DMS53 treated with DMSO at 0.1 percent for 48 hours (cell line): ENCODE measurements at regions not wholly inside any gene's neighbourhood (a gene's known extent, or its start where the extent isn't known, plus 50 kb on each side); places are given as distances from the start of the nearest gene placed in this dataset.
"Not testable (repeated sequence)": the region's sequence is repeated elsewhere in the genome, so short reads cannot be mapped to it uniquely, and the experiment has no call there.

Experiments
- DNase-seq: peaks from one replicate; lab custom pipeline; 2025; ENCODE audit not compliant: unreplicated experiment; lab: John Stamatoyannopoulos, UW

GRCh38 chr12:91773749-91774429 lies 371.8 kb downstream of the BTG1 start:
- DNase-seq, result no peak

- DNase-seq, result no peak
Measured at GRCh38 chr12:91772411-91772810, 373.2 kb downstream of the BTG1 start.

- no peak for DNase-seq
Measured at GRCh38 chr12:91769736-91770135, 375.9 kb downstream of the BTG1 start.

- DNase-seq, result no peak
Measured at GRCh38 chr12:91767237-91767636, 378.4 kb downstream of the BTG1 start.

DNA sequence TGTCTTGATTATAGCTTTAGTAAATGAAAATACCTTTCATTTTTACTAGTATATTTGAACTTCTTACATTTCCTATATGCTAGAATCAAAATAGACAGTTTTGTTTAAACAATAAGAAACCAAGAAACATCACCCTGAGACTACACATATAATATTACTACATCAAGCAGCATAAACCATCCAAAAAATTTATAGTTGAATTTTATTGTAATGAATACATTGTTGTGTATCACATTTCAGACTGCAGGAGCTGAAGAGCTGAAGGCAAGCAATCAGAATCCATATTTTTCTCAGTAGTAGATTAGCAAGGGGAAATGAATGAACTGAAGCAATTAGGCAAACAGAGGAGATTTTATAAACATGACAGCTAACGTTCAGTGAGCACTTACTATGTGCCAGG lies 379.2 kb downstream of the BTG1 start:
- no peak for DNase-seq

DNA sequence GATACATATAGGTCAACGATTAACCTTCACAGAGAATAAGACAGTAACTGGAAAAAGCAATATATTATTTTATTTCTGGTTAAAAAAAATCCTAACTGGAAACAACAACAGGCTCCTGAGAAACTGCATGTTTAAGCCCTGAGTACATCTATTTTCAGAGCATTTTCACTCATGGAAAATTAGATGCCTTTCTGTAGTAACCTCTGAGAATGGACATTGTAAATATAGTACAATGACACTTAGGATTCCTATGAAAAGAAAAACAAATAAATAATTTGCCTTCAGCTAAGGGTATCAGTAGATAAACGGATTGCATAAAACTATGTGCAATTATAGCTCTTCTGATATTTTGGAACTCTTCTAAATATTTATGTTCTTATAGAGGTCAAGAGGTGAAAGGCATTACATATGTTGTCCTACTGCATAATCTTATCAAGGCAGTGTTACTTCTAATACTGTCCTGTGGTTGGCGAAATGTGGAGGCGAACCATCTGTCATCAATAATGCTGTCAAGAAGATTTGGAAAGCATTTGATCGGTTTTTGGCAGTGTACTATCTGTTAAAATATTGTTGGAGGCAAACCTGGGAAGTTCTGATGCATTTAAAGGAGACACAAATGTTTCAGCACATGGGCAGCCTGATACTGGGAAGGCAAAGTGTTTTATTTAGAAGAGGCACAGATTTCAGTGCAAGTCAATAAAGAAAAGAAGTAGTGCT lies 381.8 kb downstream of the BTG1 start:
- no peak for DNase-seq

DNA sequence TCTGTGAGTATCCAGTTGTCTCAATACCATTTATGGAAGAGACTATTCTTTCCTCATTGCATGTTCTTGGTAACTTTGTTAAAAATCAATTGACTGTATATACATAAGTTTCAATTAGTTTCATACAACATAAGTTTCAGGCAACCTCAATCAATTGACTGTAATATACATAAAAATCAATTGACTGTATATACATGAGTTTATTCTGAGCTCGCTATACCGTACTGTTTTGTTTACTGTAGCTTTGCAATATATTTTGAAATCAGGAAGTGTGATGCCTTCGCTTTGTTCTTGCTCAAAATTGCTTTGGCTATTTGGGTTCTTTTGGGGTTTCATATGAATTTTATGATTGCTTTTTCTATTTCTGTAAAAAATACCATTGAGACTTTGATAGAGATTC lies 392.0 kb downstream of the BTG1 start:
- no peak for DNase-seq

DNA sequence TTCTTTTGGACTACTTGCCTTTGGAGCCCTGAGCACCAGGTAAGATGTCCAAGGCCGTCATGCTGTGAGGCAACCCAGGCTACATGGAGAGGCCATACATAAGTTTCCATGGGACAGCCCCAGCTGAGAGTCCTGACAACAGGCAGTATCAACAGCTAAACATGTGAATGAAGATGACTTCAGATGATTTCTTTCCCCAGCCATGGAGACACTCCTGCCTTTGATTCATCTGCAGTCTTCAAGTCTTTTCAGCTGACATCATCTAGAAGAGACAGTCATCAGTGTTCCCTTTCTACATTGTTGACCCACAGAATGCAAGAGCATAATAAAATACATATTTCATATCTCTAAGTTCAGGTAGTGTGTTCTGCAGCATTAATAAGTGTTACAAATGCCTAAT lies 398.7 kb downstream of the BTG1 start:
- DNase-seq, result no peak

GRCh38 chr12:91744597-91744996 lies 401.0 kb downstream of the BTG1 start:
- DNase-seq, result no peak

DNA sequence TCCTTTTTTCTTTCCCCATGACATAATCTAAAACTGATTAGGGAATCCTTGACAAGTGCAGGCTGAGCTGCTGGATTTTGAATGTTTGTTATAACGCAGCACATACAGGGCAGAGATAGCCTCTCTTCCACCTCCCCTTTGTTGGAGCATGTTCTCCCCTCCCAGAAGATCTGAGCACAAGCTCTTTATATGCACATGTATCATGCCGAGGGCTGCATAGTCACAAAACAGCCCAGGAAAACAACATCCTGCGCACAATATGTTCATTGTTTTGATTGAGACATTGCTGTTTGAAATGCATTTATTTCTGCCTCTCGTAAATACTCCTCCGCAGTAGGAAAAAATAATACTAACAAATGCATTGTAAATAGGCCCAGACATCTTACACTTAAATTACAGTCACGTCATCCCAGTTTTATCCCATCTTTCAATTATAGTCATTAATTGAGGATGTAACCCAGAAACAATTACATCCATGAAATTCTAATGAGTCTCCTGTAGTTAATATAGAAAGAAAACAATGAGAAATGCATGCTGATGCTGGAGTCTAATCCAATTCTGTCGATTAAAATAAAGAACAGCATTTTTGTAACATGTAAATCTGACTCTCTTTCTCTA lies 401.8 kb downstream of the BTG1 start:
- DNase-seq, result no peak

DNA sequence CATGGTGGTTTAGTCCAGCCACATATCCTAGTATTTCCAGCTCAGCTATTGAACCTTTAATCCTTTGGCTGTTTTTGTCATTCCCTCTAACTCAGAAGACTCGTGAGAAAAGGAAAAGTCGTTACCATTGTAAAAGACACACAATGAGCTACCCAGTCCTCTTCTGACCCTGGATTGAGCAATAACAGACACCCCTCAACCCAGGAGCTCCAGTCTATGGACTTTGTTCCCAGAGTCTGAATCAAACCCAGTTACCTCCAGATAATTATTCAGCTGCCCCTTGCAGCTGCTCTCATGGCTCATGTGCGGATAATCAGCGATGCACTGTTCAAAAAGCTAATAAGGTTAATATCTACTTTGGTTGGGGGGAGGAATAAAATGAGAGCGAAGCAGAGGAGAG lies 402.4 kb downstream of the BTG1 start:
- no peak for DNase-seq

DNA sequence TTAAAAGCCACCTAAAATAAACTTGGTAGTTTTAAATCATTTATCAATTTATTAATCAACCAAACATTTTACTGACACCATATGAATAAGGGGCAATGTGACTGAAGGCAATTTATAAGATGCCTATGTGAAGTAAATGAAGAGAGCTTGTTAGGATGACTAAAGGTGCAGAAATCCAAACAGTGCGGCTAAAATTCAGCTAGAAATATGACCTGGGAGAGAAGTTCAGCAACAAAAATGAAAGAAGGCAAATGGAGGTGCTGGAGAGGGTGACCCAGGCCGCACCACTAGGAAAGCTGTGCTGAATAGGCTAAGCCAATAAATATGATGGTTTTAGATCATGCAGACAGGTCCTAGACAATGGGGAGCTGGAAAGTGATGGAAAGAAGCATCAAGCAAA lies 403.7 kb downstream of the BTG1 start:
- DNase-seq, result no peak

GRCh38 chr12:91733846-91734245 lies 411.8 kb downstream of the BTG1 start:
- DNase-seq, result not testable (repeated sequence)

- DNase-seq, result no peak
Measured at GRCh38 chr12:91732086-91732485, 413.6 kb downstream of the BTG1 start.

GRCh38 chr12:91729543-91729942 lies 416.1 kb downstream of the BTG1 start:
- DNase-seq, result no peak

DNA sequence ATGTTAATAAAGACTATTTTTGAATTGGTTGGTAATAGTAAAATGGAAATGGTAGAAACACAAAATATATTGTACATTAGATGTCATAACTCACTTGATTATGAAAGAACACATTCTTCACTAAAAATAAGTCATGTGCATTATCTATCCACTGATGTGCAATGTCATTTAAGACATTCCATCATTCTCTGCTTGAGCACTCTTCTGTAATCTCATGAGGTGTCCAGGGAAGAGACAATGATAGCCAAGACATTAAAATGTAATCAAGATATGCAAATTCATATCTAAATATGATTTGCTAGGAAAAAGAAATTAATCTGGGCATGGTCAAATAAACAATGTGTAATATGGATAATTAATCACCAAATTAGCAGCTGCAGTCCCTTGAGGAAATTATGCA lies 422.5 kb downstream of the BTG1 start:
- DNase-seq, result no peak

GRCh38 chr12:91722072-91722471 lies 423.6 kb downstream of the BTG1 start:
- DNase-seq, result no peak

GRCh38 chr12:91721023-91721422 lies 424.6 kb downstream of the BTG1 start:
- no peak for DNase-seq

GRCh38 chr12:91718326-91718725 lies 427.3 kb downstream of the BTG1 start:
- no peak for DNase-seq

- no peak for DNase-seq
Measured at GRCh38 chr12:91717804-91718203, 427.8 kb downstream of the BTG1 start.

GRCh38 chr12:91711925-91712324 lies 433.7 kb downstream of the BTG1 start:
- not testable (repeated sequence) for DNase-seq

- no peak for DNase-seq
Measured at GRCh38 chr12:91706466-91706865, 439.2 kb downstream of the BTG1 start.
